Left cardiac atrium (tissue), 4 donors: ENCODE measurements at regions not wholly inside any gene's neighbourhood (a gene's known extent, or its start where the extent isn't known, plus 50 kb on each side); places are given as distances from the start of the nearest gene placed in this dataset.
"Not testable (repeated sequence)": the region's sequence is repeated elsewhere in the genome, so short reads cannot be mapped to it uniquely, and the experiment has no call there.

ENCODE experiments used
- ATAC-seq, 2 donors: fragments of 200-7000 bp; cut with Tn5 transposase; one replicate each; pipeline ENCODE4 v1.9.1; 2020; ENCODE audit warnings: mild to moderate bottlenecking in 2 of 2, moderate library complexity in 2 of 2
- DNase-seq: peaks from one replicate; pipeline ENCODE4 v3.0.0-alpha.2; 2020
- intact Hi-C, 2 donors: fragments of 100-400 bp; cut with DNase I; formaldehyde crosslinking; loops; one replicate each; pipeline versions ENCODE4 v1.14.1 to v1.15.1; 2022 to 2023
- donor health status: DM: no; HTN: yes; CAD: no.
- donor health status: DM: no; HTN: yes; CAD: no; lungs with severe emphysema.
- donor health status: DM: yes; HTN: yes; CAD: no.
- donor health status: Dilated cardiomyopathy.

- intact Hi-C loops: no loop called here
- ATAC-seq (peak in 1 of 2 donors; percentile 32), DNase-seq (no peak)
These were observed 218.2 kb downstream of the OR2B2 start for GRCh38 chr6:27693766-27694546.

GRCh38 chr6:27692133-27692532 is 219.2 kb upstream of the ZNF184 start:
- ATAC-seq, DNase-seq, intact Hi-C loops: not testable (repeated sequence)

GRCh38 chr6:27688014-27688586 is 215.2 kb upstream of the ZNF184 start:
- DNase-seq: peak; percentile 61
- ATAC-seq: peak; percentile 84 to 98
- intact Hi-C loops: no loop called here

- peak; percentile 75 for DNase-seq
- intact Hi-C loops: no loop called here
- peak; percentile 84 to 86 for ATAC-seq
These were observed 214.5 kb upstream of the ZNF184 start for GRCh38 chr6:27687154-27688013.

- DNase-seq (no peak), ATAC-seq (no peak)
- intact Hi-C loops: no loop called here
These were observed 212.4 kb upstream of the ZNF184 start for GRCh38 chr6:27685279-27685678.

- intact Hi-C loops: no loop called here
- ATAC-seq (no peak), DNase-seq (no peak)
These were observed 211.6 kb upstream of the ZNF184 start for GRCh38 chr6:27684264-27685211.

- DNase-seq: no peak
- intact Hi-C loops: no loop called here
- no peak for ATAC-seq
These were observed 207.2 kb upstream of the ZNF184 start for GRCh38 chr6:27679964-27680694.

GRCh38 chr6:27679308-27679963 is 206.5 kb upstream of the ZNF184 start:
- no peak for ATAC-seq
- intact Hi-C loops: no loop called here
- DNase-seq: no peak

- no peak for DNase-seq
- ATAC-seq: no peak
- intact Hi-C loops: no loop called here
These were observed 205.6 kb upstream of the ZNF184 start for GRCh38 chr6:27678469-27678868.

GRCh38 chr6:27674882-27675281 is 202.0 kb upstream of the ZNF184 start:
- DNase-seq (no peak), ATAC-seq (no peak)
- intact Hi-C loops: no loop called here

- intact Hi-C loops: no loop called here
- DNase-seq (no peak), ATAC-seq (no peak)
These were observed 199.4 kb upstream of the ZNF184 start for GRCh38 chr6:27672113-27672799.

- intact Hi-C loops: no loop called here
- DNase-seq (no peak), ATAC-seq (no peak)
These were observed 196.9 kb upstream of the ZNF184 start for GRCh38 chr6:27669624-27670301.

GRCh38 chr6:27669295-27669623 is 196.4 kb upstream of the ZNF184 start:
- DNase-seq: no peak
- intact Hi-C loops: no loop called here
- ATAC-seq: no peak

- ATAC-seq (peak in 1 of 2 donors; percentile 72), DNase-seq (no peak)
- intact Hi-C loops: no loop called here
These were observed 195.8 kb upstream of the ZNF184 start for GRCh38 chr6:27668442-27669294.

GRCh38 chr6:27667657-27668441 is 194.9 kb upstream of the ZNF184 start:
- intact Hi-C loops: no loop called here
- ATAC-seq (no peak), DNase-seq (no peak)
